Keratinocyte (primary cell): ENCODE measurements at regions not wholly inside any gene's neighbourhood (a gene's known extent, or its start where the extent isn't known, plus 50 kb on each side); places are given as distances from the start of the nearest gene placed in this dataset.

Experiments
- DNase-seq: peaks from one replicate; pipeline ENCODE4 v3.0.0-alpha.2; 2011; ENCODE audit warnings: low read depth, missing footprints, low spot score
- FAIRE-seq: peaks from 2 replicates; lab custom pipeline; 2011; peaks lifted over from hg19 to GRCh38; lab: Jason Lieb, UNC
- H2AFZ ChIP-seq: 2 replicates; pipeline ENCODE4 v1.6.0; 2012; ENCODE audit warnings: low read length, control low read depth, inconsistent platforms; ENCODE audit not compliant: control insufficient read depth
- H3K27ac ChIP-seq: 2 replicates; pipeline ENCODE4 v1.5.1; 2011; ENCODE audit warnings: low read length; ENCODE audit not compliant: control insufficient read depth, insufficient read depth
- H3K27me3 ChIP-seq: 3 replicates; pipeline ENCODE4 v1.6.0; 2011; ENCODE audit warnings: low read length; ENCODE audit not compliant: control insufficient read depth, insufficient read depth; ENCODE audit errors: extremely low read depth
- H3K36me3 ChIP-seq, 2 experiments: 2 replicates in 1 of 2; 3 replicates in 1 of 2; pipeline ENCODE4 v1.5.1; 2011; ENCODE audit warnings: low read length in 2 of 2, mild to moderate bottlenecking in 1 of 2; ENCODE audit not compliant: control insufficient read depth in 2 of 2, insufficient read depth in 2 of 2; ENCODE audit errors: extremely low read depth in 1 of 2
- H3K4me1 ChIP-seq: 3 replicates; pipeline ENCODE4 v1.5.1; 2011; ENCODE audit warnings: low read length; ENCODE audit not compliant: control insufficient read depth, insufficient read depth; ENCODE audit errors: extremely low read depth
- H3K4me2 ChIP-seq: 3 replicates; pipeline ENCODE4 v1.6.0; 2011; ENCODE audit warnings: low read depth, low read length; ENCODE audit not compliant: control insufficient read depth, insufficient read depth; ENCODE audit errors: extremely low read depth
- H3K4me3 ChIP-seq, 3 experiments: fragments of 200-600 bp in 1 of 3; sonication (generic) in 1 of 3; 2 replicates in 2 of 3; 3 replicates in 1 of 3; pipeline ENCODE4 v1.5.1; 2011 to 2016; ENCODE audit warnings: low read length in 3 of 3, mild to moderate bottlenecking in 3 of 3, control low read depth in 2 of 3, inconsistent platforms in 1 of 3, low read depth in 1 of 3, mixed read lengths in 1 of 3, mixed run types in 1 of 3, moderate library complexity in 1 of 3; ENCODE audit not compliant: control insufficient read depth in 2 of 3, insufficient read depth in 2 of 3; ENCODE audit errors: extremely low read depth in 1 of 3
- H3K79me2 ChIP-seq: 2 replicates; pipeline ENCODE4 v1.6.0; 2012; ENCODE audit warnings: low read length; ENCODE audit not compliant: control insufficient read depth, insufficient read depth
- H3K9ac ChIP-seq: 3 replicates; pipeline ENCODE4 v1.6.0; 2011; ENCODE audit warnings: low read length; ENCODE audit not compliant: control insufficient read depth, insufficient read depth; ENCODE audit errors: extremely low read depth
- H3K9me1 ChIP-seq: 3 replicates; pipeline ENCODE4 v1.6.0; 2011; ENCODE audit warnings: low read length; ENCODE audit not compliant: control insufficient read depth, insufficient read depth; ENCODE audit errors: extremely low read depth
- H3K9me3 ChIP-seq: 2 replicates; pipeline ENCODE4 v1.5.1; 2012; ENCODE audit warnings: low read depth, low read length; ENCODE audit not compliant: control insufficient read depth
- H4K20me1 ChIP-seq: 3 replicates; pipeline ENCODE4 v1.6.0; 2011; ENCODE audit warnings: low read length; ENCODE audit not compliant: control insufficient read depth, insufficient read depth; ENCODE audit errors: extremely low read depth
- EZH2 ChIP-seq: IDR thresholded peaks from one replicate; pipeline ENCODE4 v1.6.1; 2012; ENCODE audit warnings: inconsistent platforms, mild to moderate bottlenecking, low read length, moderate library complexity
- dilution Hi-C: fragments of 300-500 bp; cut with MboI; formaldehyde crosslinking; loops from one replicate; pipeline ENCODE4 v1.7.0; 2020; ENCODE audit warnings: low sequenced_read_pairs; ENCODE audit not compliant: extremely low pct_ligation_motif_present
- TF ChIP-seq, protein P1 (sequence below), 3 experiments: IDR thresholded peaks in 1 of 3; conservative IDR thresholded peaks in 1 of 3; optimal IDR thresholded peaks in 1 of 3; 2 replicates in 2 of 3; 3 replicates in 1 of 3; pipeline versions ENCODE3 to v1.5.1; 2011; ENCODE audit warnings: low read length in 3 of 3, mild to moderate bottlenecking in 3 of 3, moderate library complexity in 2 of 3, control low read depth in 1 of 3, inconsistent platforms in 1 of 3; ENCODE audit not compliant: insufficient read depth in 2 of 3; ENCODE audit errors: extremely low read depth in 1 of 3

DNA sequence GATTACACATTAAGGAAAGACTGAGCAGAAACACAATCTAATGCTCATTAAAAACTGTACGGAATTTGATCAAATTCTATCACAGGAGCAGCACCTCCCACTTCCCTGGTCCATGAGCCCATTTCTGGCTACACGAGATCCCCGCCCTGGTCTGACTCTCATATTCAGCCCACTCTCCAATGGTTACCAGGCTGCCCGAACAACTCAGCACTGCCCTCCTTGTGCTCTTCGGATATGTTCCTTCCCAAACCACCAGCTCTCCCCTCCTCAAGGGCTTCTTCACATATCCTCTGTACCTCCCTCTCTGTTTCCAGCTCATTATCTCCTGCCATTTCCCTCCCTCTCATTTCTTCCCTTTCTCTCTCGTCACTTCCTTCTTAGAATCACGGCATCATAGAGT, 180.5 kb downstream of the RSL24D1 start:
- FAIRE-seq, result no peak
- no peak overlapping the region for H3K9ac ChIP-seq
- TF ChIP-seq EZH2, result no peak
- TF ChIP-seq, protein P1, sequence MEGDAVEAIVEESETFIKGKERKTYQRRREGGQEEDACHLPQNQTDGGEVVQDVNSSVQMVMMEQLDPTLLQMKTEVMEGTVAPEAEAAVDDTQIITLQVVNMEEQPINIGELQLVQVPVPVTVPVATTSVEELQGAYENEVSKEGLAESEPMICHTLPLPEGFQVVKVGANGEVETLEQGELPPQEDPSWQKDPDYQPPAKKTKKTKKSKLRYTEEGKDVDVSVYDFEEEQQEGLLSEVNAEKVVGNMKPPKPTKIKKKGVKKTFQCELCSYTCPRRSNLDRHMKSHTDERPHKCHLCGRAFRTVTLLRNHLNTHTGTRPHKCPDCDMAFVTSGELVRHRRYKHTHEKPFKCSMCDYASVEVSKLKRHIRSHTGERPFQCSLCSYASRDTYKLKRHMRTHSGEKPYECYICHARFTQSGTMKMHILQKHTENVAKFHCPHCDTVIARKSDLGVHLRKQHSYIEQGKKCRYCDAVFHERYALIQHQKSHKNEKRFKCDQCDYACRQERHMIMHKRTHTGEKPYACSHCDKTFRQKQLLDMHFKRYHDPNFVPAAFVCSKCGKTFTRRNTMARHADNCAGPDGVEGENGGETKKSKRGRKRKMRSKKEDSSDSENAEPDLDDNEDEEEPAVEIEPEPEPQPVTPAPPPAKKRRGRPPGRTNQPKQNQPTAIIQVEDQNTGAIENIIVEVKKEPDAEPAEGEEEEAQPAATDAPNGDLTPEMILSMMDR (optimal IDR thresholded peaks at IDR 0.05 in 1 of 3, IDR thresholded peaks at IDR 0.05 in 1 of 3, conservative IDR thresholded peaks at IDR 0.05 in 1 of 3; ENCODE audit: extremely low read depth in 1 of 3, insufficient read depth in 2 of 3, low read length in 3 of 3), result no peak
- no peaks in the 10 kb centered on the region for H3K4me1 ChIP-seq
- no peaks in the 10 kb centered on the region for H3K79me2 ChIP-seq
- no peaks in the 10 kb centered on the region for H4K20me1 ChIP-seq
- H3K4me3 ChIP-seq, result no peak overlapping the region
- no peak overlapping the region for H2AFZ ChIP-seq
- H3K27ac ChIP-seq, result no peak overlapping the region
- dilution Hi-C loops, result no loop called here
- H3K9me3 ChIP-seq, result peaks cover 2% of the 10 kb centered on the region
- DNase-seq, result no peak
- no peaks in the 10 kb centered on the region for H3K27me3 ChIP-seq
- no peaks in the 10 kb centered on the region for H3K9me1 ChIP-seq
- H3K36me3 ChIP-seq, result no peaks in the 10 kb centered on the region
- H3K4me2 ChIP-seq, result no peak overlapping the region

DNA sequence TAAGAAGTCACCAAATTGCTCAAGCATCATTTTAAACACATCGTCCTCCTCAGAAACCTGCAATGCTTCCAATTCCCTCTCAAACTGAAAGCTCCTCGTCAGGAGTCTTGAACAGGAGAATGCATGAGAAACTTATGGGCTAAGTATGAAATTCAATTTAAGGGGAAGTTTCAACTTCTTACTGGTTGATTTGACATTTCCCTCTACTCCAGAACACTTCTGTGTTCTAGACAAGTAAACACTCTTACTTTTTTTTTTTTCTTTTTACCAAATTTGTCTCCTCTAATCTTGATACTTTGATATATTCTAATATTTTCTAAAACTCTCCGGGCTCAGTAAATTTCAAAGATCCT, 181.7 kb downstream of the RSL24D1 start:
- no peak for FAIRE-seq
- DNase-seq, result no peak
- Histone ChIP-seq H3K79me2 (no peaks in the 10 kb centered on the region), H3K27ac (no peak overlapping the region), H3K4me3 (no peak overlapping the region), H3K9me3 (peaks cover 2% of the 10 kb centered on the region), H2AFZ (no peak overlapping the region), H3K4me1 (no peaks in the 10 kb centered on the region), H3K9ac (no peak overlapping the region), H3K9me1 (no peaks in the 10 kb centered on the region), H3K36me3 (no peaks in the 10 kb centered on the region), H3K27me3 (no peaks in the 10 kb centered on the region), H4K20me1 (no peaks in the 10 kb centered on the region), H3K4me2 (no peak overlapping the region)
- TF ChIP-seq EZH2, result no peak
- TF ChIP-seq, protein P1 (optimal IDR thresholded peaks at IDR 0.05 in 1 of 3, IDR thresholded peaks at IDR 0.05 in 1 of 3, conservative IDR thresholded peaks at IDR 0.05 in 1 of 3; ENCODE audit: extremely low read depth in 1 of 3, insufficient read depth in 2 of 3, low read length in 3 of 3), result no peak
- dilution Hi-C loops, result no loop called here
